SH-SY5Y (cell line): ENCODE measurements at regions not wholly inside any gene's neighbourhood (a gene's known extent, or its start where the extent isn't known, plus 50 kb on each side); places are given as distances from the start of the nearest gene placed in this dataset.

Source experiments
- GATA2 ChIP-seq: IDR thresholded peaks from 2 replicates; pipeline ENCODE4 v1.6.1; 2011; ENCODE audit warnings: mild to moderate bottlenecking, low read depth, low read length
- GATA3 ChIP-seq: IDR thresholded peaks from 2 replicates; pipeline ENCODE4 v1.6.1; 2011; ENCODE audit warnings: low read depth, mild to moderate bottlenecking, low read length, moderate library complexity

GRCh38 chr1:162919034-162919433 is 58.1 kb upstream of the CCDC190 start:
- TF ChIP-seq GATA2 (no peak), GATA3 (no peak)

- TF ChIP-seq GATA2, result peak; percentile 95
- TF ChIP-seq GATA3, result peak; percentile 97
Measured at GRCh38 chr1:162918151-162918754, 57.3 kb upstream of the CCDC190 start.

- TF ChIP-seq GATA3 (no peak), GATA2 (no peak)
Measured at GRCh38 chr1:162916821-162917613, 56.0 kb upstream of the CCDC190 start.

- TF ChIP-seq GATA2 (no peak), GATA3 (no peak)
Measured at GRCh38 chr1:162916407-162916806, 55.4 kb upstream of the CCDC190 start.

GRCh38 chr1:162914601-162915000 is 53.6 kb upstream of the CCDC190 start:
- no peak for TF ChIP-seq GATA3
- TF ChIP-seq GATA2, result no peak

GRCh38 chr1:162913345-162913744 is 52.4 kb upstream of the CCDC190 start:
- TF ChIP-seq GATA2 (no peak), GATA3 (no peak)

GRCh38 chr1:162912061-162912667 is 51.2 kb upstream of the CCDC190 start:
- TF ChIP-seq GATA3 (no peak), GATA2 (no peak)
